NCI-H446 treated with DMSO at 0.1 percent for 48 hours (cell line): ENCODE measurements at regions not wholly inside any gene's neighbourhood (a gene's known extent, or its start where the extent isn't known, plus 50 kb on each side); places are given as distances from the start of the nearest gene placed in this dataset.

Experiments
- DNase-seq: peaks from one replicate; lab custom pipeline; 2025; lab: John Stamatoyannopoulos, UW

DNA sequence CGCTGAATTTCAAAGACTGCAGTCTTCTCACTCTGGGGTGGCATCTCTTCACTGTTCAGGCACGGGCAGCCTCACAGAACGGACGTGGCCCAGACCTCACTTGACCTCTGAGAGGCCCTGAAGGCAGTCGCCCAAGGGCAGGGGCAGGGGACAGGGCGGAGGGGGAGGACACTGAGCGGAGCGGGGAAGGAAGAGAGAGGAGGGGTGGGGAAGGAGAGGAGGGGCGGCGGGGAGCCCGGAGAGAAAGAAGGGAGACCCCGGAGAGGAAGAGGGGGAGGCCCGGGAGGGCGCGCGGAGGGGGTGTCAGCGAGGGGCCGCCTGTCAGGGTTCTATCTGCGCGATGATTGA is 58.7 kb upstream of the COMTD1 start:
- DNase-seq: no peak

GRCh38 chr10:75294031-75294437 is 58.3 kb upstream of the COMTD1 start:
- DNase-seq: no peak

GRCh38 chr10:75293446-75293820 is 57.7 kb upstream of the COMTD1 start:
- no peak for DNase-seq

- no peak for DNase-seq
Measured at GRCh38 chr10:75292794-75293445, 57.2 kb upstream of the COMTD1 start.

GRCh38 chr10:75291805-75292204 is 56.0 kb upstream of the COMTD1 start:
- no peak for DNase-seq

GRCh38 chr10:75288140-75288711 is 52.5 kb upstream of the COMTD1 start:
- no peak for DNase-seq

GRCh38 chr10:75287697-75288096 is 51.9 kb upstream of the COMTD1 start:
- no peak for DNase-seq

DNA sequence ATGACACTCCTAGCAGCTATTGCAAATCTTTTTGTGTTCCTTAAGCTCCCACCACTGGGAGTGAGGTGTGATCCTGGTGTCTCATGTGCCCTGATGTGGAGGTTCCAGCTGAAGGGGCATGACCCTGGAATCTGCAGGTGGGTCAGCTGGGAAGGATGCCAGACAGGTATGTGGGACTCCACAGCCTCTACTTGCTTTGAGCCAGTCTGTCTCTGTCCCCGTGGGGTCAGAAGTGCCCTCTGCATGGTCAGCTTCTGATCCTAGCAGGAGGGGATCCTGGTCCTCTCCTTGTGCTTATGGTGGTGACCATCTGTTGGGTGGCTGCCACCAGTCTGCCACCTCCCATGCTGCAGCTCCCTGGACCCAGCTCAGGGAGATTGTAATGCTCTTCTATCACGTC is 51.1 kb upstream of the COMTD1 start:
- no peak for DNase-seq
